G401 (cell line): ENCODE measurements at regions not wholly inside any gene's neighbourhood (a gene's known extent, or its start where the extent isn't known, plus 50 kb on each side); places are given as distances from the start of the nearest gene placed in this dataset.
"Not testable (repeated sequence)": the region's sequence is repeated elsewhere in the genome, so short reads cannot be mapped to it uniquely, and the experiment has no call there.

Experiments
- DNase-seq: peaks from one replicate; pipeline ENCODE4 v3.0.0-alpha.2; 2015; ENCODE audit warnings: low spot score
- in situ Hi-C: cut with HindIII; loops from 2 replicates; pipeline ENCODE4 v1.10.0; 2016; ENCODE audit warnings: low sequenced_read_pairs, mixed read lengths

DNA sequence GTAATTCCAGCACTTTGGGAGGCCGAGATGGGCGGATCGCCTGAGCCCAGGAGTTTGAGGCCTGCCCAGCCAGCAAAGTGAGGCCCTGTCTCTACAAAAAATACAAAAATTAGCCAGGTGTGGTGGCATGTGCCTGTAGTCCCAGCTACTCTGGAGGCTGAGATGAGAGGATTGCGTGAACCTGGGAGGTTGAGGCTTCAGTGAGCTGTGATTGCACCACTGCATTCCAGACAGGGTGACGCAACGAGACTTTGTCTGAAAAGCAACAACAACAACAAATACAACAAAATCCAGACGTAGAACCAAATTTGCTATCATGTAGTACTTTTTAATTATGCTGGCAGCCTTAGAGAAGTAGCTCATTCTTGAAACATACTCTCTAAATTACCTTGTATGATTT, 277.1 kb downstream of the KLF5 start:
- in situ Hi-C loops, result no loop called here
- DNase-seq, result no peak

DNA sequence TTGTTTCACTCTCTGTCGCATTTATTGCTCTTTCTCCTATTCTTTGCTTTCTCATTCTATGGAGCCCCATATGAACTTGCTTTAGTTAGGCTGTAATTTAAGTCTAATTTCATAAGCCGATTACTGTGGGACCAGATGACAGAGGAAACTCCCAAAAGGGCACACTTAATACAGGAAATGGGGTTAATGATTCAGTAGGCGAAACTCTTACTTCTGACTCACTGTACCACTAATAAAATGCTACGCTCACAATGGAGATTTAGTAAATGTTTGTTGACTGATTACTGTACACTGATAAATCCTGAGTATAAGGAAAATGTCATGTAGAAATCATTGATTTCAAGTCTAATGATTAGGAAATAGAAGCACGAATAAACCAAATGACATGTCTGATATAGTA, 276.4 kb downstream of the KLF5 start:
- in situ Hi-C loops, result no loop called here
- DNase-seq, result no peak

DNA sequence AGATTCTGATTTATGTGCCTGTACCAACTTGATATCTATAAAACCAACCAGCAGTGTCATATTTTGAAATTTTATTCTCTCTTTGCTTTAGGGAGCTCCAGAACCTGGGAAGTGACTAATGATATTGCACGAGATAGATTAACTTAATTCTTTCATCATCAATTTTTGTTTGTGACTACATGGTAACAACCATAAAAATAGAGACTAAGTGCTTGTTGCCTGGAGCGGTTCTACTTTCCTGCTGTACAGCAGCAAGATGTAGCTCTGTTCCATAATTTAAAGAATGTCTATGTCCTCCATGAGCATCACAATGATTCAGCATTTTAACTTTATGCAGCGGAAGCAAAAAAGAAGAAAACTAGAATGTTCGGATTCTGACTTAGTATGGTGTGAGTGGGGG, 275.6 kb downstream of the KLF5 start:
- in situ Hi-C loops, result no loop called here
- no peak for DNase-seq

GRCh38 chr13:73331556-73331955, 272.8 kb downstream of the KLF5 start:
- no peak for DNase-seq
- in situ Hi-C loops, result no loop called here

DNA sequence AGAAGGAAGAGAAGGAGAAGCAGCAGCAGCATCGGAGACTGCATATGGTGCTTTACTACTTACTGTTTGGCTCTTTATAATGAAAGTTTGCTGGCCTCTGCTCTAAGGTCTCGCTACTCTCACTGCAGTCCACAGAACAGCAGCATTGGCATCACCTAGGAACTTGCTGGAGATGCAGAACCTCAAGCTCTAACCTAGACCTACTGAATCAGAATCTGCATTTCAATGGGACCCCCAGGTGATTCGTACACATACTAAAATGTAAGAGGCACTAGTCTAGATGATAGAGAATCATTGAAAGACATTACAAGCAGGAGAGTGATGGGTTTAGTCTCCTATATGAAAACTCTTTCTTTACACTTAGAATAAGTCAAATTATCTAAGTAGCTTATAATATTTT, 270.6 kb downstream of the KLF5 start:
- DNase-seq, result no peak
- in situ Hi-C loops, result no loop called here

DNA sequence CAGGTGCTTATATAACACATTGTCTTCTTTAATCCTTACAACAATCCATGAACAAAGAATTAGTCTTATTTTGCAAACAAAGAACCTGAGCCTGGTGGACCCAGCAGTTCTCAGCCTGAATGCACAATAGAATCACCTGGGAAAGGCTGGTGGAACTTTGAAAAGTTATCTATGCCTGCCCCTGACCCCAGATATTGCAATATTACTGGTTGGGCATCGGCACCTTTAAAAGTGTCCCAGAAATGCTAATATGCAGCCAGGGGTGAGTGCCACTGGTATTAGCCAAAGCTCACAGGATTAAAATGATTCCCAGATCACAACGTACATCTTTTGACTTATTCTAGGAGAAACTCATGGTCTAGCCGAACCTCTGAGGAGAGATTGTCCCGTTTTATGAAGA, 268.8 kb downstream of the KLF5 start:
- in situ Hi-C loops, result no loop called here
- no peak for DNase-seq

DNA sequence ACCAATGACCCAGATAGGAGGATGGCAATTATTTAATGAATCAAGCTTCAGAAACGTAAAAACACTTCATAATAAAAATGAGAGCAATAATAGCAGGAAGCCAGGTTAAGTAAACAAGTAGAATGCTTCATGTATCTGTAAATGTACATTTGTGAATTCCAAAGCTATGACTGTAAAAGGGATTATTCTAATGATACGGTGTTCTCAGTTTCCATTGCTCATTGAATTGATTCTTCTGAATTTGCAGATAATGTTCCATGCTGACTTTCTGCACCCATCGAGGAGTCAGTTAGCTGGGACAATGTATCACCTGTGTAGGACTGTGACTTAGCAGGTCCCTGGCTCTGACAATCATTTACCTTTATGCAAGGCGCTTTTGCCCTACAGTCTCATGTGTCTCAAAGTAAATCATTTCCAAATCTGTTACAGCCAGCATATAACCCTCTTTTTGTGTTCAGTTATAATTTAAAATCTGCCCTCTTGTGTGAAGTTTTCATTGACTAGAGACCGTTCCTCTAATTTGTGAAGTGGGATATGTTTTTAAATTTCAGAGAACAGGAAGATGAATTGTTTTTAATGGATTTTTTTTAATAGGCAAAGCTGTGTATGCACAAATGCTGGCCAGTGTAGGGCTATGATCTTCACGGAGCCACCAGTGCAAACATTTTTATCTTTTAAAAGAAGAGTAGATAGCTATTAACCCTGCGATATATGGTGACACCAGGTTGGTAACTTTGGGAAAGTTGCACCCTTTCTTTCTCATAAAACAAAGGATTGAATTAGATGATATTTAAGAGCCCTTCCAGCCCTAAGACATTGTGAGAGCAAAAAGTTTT, 267.1 kb downstream of the KLF5 start:
- no peak for DNase-seq
- in situ Hi-C loops, result no loop called here

DNA sequence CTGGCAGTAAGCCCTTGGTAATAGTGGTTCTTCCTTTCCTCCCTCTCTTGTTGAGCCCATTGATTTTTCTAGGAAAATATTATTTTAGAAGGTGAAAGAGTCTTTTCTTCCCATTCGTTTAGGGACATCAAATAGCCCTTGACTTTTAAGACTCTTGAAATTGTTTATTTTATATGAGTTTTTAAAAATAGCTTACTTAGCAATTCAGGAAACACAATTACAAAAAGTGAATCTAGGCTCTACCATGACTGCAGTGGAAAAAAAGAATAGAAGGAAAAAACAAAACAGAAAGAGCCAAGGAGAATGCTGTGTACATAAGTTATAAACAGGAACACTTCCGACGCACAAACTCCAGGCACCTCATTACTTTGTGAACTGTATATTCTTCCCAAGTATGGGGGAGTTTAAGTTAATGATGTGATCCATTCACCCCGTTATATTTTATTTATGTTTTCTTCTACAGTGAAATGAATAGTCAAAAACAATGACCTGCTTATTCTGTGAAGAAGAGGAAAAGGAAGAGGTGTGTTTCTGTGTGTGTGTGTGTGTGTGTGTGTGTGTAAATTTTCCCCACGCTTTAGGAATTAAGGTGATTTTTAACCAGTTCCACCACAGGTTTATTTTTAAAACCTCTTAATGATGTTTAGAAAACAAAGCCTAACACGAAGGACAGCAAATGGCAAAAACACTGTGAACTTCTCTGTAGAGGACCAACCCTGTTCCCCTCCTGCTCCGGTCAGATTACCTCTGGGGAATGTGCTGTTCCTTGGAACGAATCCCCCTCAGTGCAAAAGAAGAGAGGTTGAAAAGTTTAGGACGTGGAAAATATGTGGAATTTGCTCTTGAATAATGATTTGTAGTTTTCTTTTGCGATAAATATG, 266.3 kb downstream of the KLF5 start:
- in situ Hi-C loops, result no loop called here
- DNase-seq, result no peak

DNA sequence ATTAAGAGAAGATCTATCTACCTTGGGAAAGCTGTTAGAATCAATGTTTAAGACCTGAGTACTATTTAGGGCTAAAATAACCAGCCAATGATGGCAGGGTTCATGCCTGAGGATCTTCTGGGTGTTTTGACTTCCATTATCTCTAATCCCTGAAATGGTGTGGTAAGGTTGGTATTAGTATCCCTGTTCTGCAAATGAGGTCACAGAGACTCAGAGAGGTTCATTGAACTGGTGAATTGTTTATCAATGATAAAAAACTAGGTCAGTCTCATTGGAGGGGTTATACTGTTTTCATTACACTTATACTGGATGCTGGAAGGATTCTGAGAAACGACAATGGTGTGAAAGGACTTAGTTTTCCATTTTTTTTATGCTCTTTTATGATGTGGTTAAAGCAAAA, 264.8 kb downstream of the KLF5 start:
- DNase-seq, result no peak
- in situ Hi-C loops, result no loop called here

DNA sequence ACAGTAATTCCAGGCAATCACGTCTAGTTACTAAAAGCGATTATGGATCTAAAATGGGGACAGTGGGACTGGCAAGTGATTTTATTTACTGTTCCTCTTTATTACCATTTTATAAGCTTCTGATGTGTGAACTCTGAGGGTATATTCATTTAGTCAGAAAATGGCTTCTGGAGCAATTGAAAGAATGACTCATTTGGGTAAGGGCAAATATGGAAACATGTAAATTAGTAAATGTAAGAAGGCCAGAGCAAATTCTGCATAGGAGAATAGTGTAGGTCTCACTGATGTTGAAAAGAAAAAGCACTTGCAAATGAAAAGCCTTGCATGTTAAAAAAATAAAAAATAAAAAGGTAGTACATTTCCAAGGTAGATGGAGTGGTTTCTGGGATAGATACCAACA, 262.2 kb downstream of the KLF5 start:
- in situ Hi-C loops, result no loop called here

DNA sequence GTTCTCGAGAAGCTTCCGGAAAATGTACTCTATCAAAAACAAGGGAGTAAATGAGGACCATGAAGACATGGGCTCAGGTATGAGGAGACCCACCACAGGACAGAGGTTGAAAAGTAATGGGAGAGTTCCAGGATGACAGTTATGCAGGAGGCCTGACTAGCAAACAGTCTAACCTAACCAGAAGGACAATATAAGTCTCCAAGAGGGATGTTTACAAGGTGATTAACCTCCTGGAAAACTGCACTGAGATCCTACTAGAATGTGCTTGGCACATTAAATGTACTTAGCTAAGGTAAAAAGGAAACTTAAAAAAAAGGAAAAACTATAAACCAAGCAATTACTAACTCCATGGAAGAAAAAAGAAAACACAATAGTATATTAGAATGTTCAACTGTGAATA, 258.3 kb downstream of the KLF5 start:
- in situ Hi-C loops, result no loop called here
- no peak for DNase-seq

More for the DNA sequence above, 262.2 kb downstream of the KLF5 start:
- no peak for DNase-seq

- DNase-seq, result no peak
- in situ Hi-C loops, result no loop called here
Measured at GRCh38 chr13:73310366-73310765, 251.6 kb downstream of the KLF5 start.

GRCh38 chr13:73307481-73307880, 248.7 kb downstream of the KLF5 start:
- in situ Hi-C loops, result no loop called here
- DNase-seq, result no peak

DNA sequence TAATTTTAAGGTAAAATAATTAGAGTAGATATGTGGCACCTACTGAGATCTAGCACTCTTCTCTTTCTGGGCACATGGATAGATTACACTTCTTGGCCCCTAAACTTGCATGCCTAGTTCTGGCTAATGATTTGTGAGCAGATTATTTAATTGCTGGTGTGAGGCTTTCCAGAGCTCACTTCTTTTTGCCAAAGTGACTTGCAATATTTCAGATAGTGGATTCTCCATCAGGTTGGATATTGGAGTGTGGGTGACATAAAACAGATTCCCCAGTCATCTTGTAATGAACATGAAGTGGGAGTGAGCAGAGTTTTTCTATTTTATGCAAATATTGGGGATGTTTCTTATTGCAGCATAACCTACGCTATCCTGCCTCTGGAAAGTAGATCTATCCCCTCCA, 247.9 kb downstream of the KLF5 start:
- in situ Hi-C loops, result no loop called here

GRCh38 chr13:73304442-73304841, 245.6 kb downstream of the KLF5 start:
- in situ Hi-C loops, result no loop called here

More for the DNA sequence above, 247.9 kb downstream of the KLF5 start:
- no peak for DNase-seq

DNA sequence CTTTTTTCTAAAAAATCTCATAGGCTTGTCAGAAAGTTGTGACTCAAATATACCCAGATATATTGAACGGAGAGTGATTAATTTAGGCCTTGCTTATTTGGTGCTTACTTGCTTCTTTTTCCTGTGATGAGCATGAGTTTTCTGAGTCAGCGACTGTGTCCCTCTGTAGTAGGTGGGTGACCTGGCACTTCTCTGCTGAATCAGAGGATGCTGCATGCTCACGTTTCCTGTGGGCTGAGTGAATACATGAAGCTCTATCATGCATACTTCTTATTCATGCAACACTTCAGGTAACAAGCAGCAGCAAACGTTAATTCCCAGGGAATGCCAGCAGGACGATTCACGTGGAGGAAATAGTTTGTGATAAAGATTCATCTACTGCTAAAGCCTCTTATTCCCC, 245.0 kb downstream of the KLF5 start:
- DNase-seq, result no peak

More at GRCh38 chr13:73304442-73304841, 245.6 kb downstream of the KLF5 start:
- no peak for DNase-seq

GRCh38 chr13:73301622-73302021, 242.8 kb downstream of the KLF5 start:
- DNase-seq, in situ Hi-C loops: not testable (repeated sequence)

More for the DNA sequence above, 245.0 kb downstream of the KLF5 start:
- in situ Hi-C loops, result no loop called here

DNA sequence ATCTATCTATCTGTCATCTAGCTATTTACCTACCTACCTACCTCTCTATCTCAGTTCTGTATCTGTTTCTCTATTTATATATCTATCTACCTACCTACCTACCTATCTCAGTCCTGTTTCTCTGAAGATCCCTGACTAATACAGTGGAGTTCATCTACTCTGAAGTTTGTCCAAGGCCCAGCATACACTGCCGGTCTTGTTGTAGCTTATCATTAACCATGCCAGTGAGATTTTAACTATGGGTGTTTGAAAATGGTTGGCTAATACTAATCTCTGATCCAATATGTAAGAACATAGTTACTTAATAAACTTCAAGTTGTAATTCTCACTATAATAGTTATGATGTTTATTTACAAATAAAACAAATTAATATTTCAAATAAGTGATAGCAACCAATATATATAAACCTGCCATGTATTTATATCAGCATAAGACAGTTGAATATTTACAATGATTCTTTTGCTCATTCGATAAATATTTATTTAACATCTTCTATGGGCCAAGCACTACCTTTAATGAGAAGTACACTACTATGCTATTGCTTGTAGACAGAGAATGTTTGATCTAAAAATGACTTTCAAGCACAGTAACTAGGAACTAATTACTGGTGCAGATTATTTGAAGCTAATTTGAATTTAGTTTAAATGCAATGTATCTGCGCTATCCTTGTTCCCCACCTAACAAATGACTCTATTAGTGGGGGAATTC, 242.1 kb downstream of the KLF5 start:
- no peak for DNase-seq
- in situ Hi-C loops, result no loop called here

DNA sequence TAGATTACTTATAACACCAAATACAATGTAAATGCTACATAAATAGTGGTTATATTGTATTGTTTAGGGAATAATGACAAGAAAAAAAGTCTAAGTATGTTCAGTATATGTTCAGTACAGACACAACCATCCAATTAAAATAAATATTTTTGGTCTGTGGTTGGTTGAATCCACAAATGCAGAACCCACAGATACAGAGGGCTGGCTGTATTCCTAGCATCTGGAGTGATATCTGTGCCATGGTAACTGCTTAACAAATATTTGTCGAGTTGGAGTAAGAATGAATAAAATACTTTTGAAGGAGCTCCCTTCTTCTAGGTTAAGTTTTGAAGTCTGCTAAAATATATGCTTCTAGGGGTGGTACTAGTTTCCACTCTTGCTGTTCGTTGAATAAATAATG, 241.0 kb downstream of the KLF5 start:
- in situ Hi-C loops, result no loop called here
- no peak for DNase-seq
